ENCODE measurements at regions not wholly inside any gene's neighbourhood (a gene's known extent, or its start where the extent isn't known, plus 50 kb on each side); places are given as distances from the start of the nearest gene placed in this dataset.

DNA sequence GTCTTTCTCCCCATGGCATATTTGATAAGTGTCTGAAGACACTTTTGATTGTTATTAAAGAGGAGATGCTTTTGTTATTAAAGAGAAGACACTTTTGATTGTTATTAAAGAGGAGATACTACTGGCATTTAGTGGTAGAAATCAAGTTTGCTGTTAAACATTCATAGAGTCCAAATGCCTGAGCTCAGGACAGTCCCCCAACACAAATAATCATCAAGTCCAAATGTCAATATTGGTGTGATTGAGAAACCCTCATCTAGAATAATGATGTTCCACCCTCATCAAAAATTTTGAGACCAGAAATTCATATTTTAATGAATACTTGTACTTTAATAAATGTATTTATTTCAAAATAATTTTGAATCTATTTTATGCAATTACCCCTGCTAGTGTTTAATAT is 1412.9 kb upstream of the PCDH7 start:
- no peaks in the 10 kb centered on the region for H3K4me1 ChIP-seq (ENCODE audit: control insufficient read depth, low read length)
- no peaks in the 10 kb centered on the region for H3K27me3 ChIP-seq (ENCODE audit: control insufficient read depth, low read length)
- no peaks in the 10 kb centered on the region for H3K9me2 ChIP-seq (replicated peaks; ENCODE audit: control insufficient read depth, low read length)
- no peaks in the 10 kb centered on the region for H3F3A ChIP-seq (ENCODE audit: control insufficient read depth, insufficient read depth)
- TF ChIP-seq, protein P1, sequence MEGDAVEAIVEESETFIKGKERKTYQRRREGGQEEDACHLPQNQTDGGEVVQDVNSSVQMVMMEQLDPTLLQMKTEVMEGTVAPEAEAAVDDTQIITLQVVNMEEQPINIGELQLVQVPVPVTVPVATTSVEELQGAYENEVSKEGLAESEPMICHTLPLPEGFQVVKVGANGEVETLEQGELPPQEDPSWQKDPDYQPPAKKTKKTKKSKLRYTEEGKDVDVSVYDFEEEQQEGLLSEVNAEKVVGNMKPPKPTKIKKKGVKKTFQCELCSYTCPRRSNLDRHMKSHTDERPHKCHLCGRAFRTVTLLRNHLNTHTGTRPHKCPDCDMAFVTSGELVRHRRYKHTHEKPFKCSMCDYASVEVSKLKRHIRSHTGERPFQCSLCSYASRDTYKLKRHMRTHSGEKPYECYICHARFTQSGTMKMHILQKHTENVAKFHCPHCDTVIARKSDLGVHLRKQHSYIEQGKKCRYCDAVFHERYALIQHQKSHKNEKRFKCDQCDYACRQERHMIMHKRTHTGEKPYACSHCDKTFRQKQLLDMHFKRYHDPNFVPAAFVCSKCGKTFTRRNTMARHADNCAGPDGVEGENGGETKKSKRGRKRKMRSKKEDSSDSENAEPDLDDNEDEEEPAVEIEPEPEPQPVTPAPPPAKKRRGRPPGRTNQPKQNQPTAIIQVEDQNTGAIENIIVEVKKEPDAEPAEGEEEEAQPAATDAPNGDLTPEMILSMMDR (IDR thresholded peaks at IDR 0.05; ENCODE audit: low read depth, low read length, poor library complexity, severe bottlenecking): no peak
- no peak for TF ChIP-seq EZH2phosphoT487 (IDR thresholded peaks at IDR 0.05; ENCODE audit: borderline replicate concordance, low read length)
- H4K20me1 ChIP-seq (ENCODE audit: control insufficient read depth, insufficient read depth, low read depth, low read length): no peaks in the 10 kb centered on the region
- H3K36me3 ChIP-seq (ENCODE audit: control insufficient read depth, low read length): no peaks in the 10 kb centered on the region
- H3K27ac ChIP-seq (ENCODE audit: low read depth, low read length): no peak overlapping the region
- no peak overlapping the region for H3K4me2 ChIP-seq (ENCODE audit: low read length)
- H3K4me3 ChIP-seq (ENCODE audit: low read length): no peak overlapping the region
- no peaks in the 10 kb centered on the region for H3K79me2 ChIP-seq (ENCODE audit: control insufficient read depth, low read length)
- H3K9me3 ChIP-seq (ENCODE audit: control insufficient read depth, insufficient read depth, low read length): no peaks in the 10 kb centered on the region

DNA sequence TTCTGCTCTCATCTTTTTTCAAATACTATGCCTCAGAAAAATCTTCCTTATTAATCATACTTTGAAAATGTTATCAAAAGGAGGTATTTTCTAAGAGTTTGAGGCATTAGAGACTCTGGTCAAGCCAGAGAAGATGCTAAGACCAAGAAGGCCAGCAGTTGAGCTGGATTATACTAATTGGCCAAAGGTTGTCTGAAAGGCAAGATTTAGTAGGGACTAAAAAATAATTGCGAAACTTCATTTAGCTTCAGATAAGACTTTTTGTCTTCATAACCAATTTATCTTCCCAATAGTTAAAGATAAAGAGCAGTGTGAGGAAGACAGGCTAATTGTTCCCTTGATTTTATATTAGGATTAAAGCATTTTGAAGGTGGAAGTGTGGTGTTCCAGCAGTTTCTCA is 1412.4 kb upstream of the PCDH7 start:
- Histone ChIP-seq H3K9me3 (ENCODE audit: control insufficient read depth, insufficient read depth, low read length) (no peaks in the 10 kb centered on the region), H3K79me2 (ENCODE audit: control insufficient read depth, low read length) (no peaks in the 10 kb centered on the region), H3F3A (ENCODE audit: control insufficient read depth, insufficient read depth) (no peaks in the 10 kb centered on the region), H3K9me2 (replicated peaks; ENCODE audit: control insufficient read depth, low read length) (no peaks in the 10 kb centered on the region), H3K27me3 (ENCODE audit: control insufficient read depth, low read length) (no peaks in the 10 kb centered on the region), H3K27ac (ENCODE audit: low read depth, low read length) (no peak overlapping the region), H4K20me1 (ENCODE audit: control insufficient read depth, insufficient read depth, low read depth, low read length) (no peaks in the 10 kb centered on the region), H3K36me3 (ENCODE audit: control insufficient read depth, low read length) (no peaks in the 10 kb centered on the region), H3K4me2 (ENCODE audit: low read length) (no peak overlapping the region), H3K4me3 (ENCODE audit: low read length) (no peak overlapping the region), H3K4me1 (ENCODE audit: control insufficient read depth, low read length) (no peaks in the 10 kb centered on the region)
- TF ChIP-seq, protein P1 (IDR thresholded peaks at IDR 0.05; ENCODE audit: low read depth, low read length, poor library complexity, severe bottlenecking): no peak
- no peak for TF ChIP-seq EZH2phosphoT487 (IDR thresholded peaks at IDR 0.05; ENCODE audit: borderline replicate concordance, low read length)

DNA sequence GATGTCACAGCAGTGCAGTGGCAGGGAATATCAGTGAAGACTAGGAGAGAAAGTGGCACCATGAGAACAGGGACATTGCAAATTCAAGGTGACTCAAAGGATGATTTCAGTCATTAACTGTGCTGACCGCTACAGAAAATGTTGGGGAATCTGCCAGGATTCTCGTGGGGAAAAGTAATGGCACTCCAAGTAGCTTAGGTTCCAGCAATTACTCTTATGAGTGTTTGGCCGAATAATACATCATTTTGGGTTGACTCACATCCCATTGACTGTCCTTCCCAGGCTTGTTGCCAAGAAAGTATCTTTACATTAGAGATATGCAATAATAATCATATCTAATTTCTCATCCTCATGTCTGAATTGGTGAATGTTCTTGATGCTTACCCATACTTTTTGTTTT is 1411.1 kb upstream of the PCDH7 start:
- H3F3A ChIP-seq (ENCODE audit: control insufficient read depth, insufficient read depth): no peaks in the 10 kb centered on the region
- no peaks in the 10 kb centered on the region for H3K36me3 ChIP-seq (ENCODE audit: control insufficient read depth, low read length)
- H3K27ac ChIP-seq (ENCODE audit: low read depth, low read length): no peak overlapping the region
- no peaks in the 10 kb centered on the region for H3K4me1 ChIP-seq (ENCODE audit: control insufficient read depth, low read length)
- no peaks in the 10 kb centered on the region for H3K79me2 ChIP-seq (ENCODE audit: control insufficient read depth, low read length)
- H3K9me3 ChIP-seq (ENCODE audit: control insufficient read depth, insufficient read depth, low read length): no peaks in the 10 kb centered on the region
- TF ChIP-seq, protein P1 (IDR thresholded peaks at IDR 0.05; ENCODE audit: low read depth, low read length, poor library complexity, severe bottlenecking): no peak
- no peak for TF ChIP-seq EZH2phosphoT487 (IDR thresholded peaks at IDR 0.05; ENCODE audit: borderline replicate concordance, low read length)
- no peak overlapping the region for H3K4me2 ChIP-seq (ENCODE audit: low read length)
- H4K20me1 ChIP-seq (ENCODE audit: control insufficient read depth, insufficient read depth, low read depth, low read length): no peaks in the 10 kb centered on the region
- no peak overlapping the region for H3K4me3 ChIP-seq (ENCODE audit: low read length)
- H3K27me3 ChIP-seq (ENCODE audit: control insufficient read depth, low read length): no peaks in the 10 kb centered on the region
- H3K9me2 ChIP-seq (replicated peaks; ENCODE audit: control insufficient read depth, low read length): no peaks in the 10 kb centered on the region

DNA sequence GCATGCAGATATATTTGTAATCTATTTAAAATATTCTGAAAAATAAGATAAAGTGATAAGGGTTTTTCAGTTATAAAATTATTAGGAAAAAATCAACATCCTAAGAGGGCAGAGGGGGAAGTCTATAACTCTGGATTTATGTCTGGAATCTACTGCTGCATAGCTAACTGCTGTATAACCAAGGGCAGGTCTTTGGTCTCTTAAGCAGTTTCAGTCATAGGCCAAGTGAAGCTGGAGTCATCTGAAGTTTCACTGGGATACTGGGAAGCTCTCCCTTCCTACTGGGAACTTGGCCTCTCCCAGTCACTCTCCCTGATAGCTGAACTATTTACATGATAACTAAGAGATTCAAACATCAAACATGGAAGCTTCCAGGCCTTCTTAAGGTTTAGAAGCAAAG is 1409.9 kb upstream of the PCDH7 start:
- no peaks in the 10 kb centered on the region for H3K36me3 ChIP-seq (ENCODE audit: control insufficient read depth, low read length)
- TF ChIP-seq, protein P1 (IDR thresholded peaks at IDR 0.05; ENCODE audit: low read depth, low read length, poor library complexity, severe bottlenecking): no peak
- TF ChIP-seq EZH2phosphoT487 (IDR thresholded peaks at IDR 0.05; ENCODE audit: borderline replicate concordance, low read length): no peak
- no peak overlapping the region for H3K27ac ChIP-seq (ENCODE audit: low read depth, low read length)
- no peaks in the 10 kb centered on the region for H3K9me3 ChIP-seq (ENCODE audit: control insufficient read depth, insufficient read depth, low read length)
- H3K9me2 ChIP-seq (replicated peaks; ENCODE audit: control insufficient read depth, low read length): no peaks in the 10 kb centered on the region
- H3K4me3 ChIP-seq (ENCODE audit: low read length): no peak overlapping the region
- no peaks in the 10 kb centered on the region for H3K27me3 ChIP-seq (ENCODE audit: control insufficient read depth, low read length)
- H4K20me1 ChIP-seq (ENCODE audit: control insufficient read depth, insufficient read depth, low read depth, low read length): no peaks in the 10 kb centered on the region
- no peak overlapping the region for H3K4me2 ChIP-seq (ENCODE audit: low read length)
- H3K79me2 ChIP-seq (ENCODE audit: control insufficient read depth, low read length): no peaks in the 10 kb centered on the region
- H3F3A ChIP-seq (ENCODE audit: control insufficient read depth, insufficient read depth): no peaks in the 10 kb centered on the region
- H3K4me1 ChIP-seq (ENCODE audit: control insufficient read depth, low read length): no peaks in the 10 kb centered on the region

Data from DOHH2 (cell line).